ENCODE measurements at regions not wholly inside any gene's neighbourhood (a gene's known extent, or its start where the extent isn't known, plus 50 kb on each side); places are given as distances from the start of the nearest gene placed in this dataset.
"Not testable (repeated sequence)": the region's sequence is repeated elsewhere in the genome, so short reads cannot be mapped to it uniquely, and the experiment has no call there.

- no peak for TF ChIP-seq ZNF462 (CRISPR knock-in tag; IDR thresholded peaks at IDR 0.05)
- TF ChIP-seq, protein P1, sequence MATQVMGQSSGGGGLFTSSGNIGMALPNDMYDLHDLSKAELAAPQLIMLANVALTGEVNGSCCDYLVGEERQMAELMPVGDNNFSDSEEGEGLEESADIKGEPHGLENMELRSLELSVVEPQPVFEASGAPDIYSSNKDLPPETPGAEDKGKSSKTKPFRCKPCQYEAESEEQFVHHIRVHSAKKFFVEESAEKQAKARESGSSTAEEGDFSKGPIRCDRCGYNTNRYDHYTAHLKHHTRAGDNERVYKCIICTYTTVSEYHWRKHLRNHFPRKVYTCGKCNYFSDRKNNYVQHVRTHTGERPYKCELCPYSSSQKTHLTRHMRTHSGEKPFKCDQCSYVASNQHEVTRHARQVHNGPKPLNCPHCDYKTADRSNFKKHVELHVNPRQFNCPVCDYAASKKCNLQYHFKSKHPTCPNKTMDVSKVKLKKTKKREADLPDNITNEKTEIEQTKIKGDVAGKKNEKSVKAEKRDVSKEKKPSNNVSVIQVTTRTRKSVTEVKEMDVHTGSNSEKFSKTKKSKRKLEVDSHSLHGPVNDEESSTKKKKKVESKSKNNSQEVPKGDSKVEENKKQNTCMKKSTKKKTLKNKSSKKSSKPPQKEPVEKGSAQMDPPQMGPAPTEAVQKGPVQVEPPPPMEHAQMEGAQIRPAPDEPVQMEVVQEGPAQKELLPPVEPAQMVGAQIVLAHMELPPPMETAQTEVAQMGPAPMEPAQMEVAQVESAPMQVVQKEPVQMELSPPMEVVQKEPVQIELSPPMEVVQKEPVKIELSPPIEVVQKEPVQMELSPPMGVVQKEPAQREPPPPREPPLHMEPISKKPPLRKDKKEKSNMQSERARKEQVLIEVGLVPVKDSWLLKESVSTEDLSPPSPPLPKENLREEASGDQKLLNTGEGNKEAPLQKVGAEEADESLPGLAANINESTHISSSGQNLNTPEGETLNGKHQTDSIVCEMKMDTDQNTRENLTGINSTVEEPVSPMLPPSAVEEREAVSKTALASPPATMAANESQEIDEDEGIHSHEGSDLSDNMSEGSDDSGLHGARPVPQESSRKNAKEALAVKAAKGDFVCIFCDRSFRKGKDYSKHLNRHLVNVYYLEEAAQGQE (IDR thresholded peaks at IDR 0.05; ENCODE audit: unreplicated experiment): no peak
These were observed 61.4 kb upstream of the ENPEP start (continued) for GRCh38 chr4:110414561-110414920.

DNA sequence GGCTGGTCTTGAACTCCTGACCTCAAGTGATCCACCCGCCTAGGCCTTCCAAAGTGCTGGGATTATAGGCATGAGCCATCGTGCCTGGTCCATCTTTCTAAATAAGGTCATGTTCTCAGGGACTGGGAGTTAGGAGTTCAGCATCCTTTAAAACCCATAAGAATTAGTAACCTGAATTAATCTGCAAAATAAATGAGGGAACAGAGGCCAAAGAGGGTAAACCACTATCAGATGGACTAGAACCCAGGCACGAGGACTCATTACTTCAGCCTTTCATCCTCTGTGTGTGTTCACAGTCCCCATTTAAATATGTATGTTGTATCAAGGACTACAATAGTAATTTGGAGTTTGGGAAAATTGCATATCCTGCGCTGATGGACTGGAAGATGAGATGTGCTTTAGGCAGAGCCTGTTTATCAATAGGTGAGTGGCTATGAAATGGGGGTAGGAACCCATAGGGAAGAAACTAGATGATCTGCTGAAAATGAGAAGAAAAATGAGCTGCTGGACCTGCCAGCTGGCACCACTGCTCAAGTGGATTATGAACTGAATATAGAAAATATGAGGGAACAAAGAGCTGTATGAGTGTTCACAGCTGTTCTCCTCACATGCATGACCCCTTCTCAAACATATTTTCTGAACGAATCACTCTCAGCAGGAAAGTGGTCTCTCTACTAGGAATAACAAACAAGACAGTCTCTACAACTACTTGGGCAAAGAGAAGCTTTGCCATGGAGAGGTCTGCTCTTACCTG is 62.0 kb upstream of the ENPEP start:
- not testable (repeated sequence) for H3K4me3 ChIP-seq; H3K27ac Mint-ChIP-seq; H3K36me3 ChIP-seq (ENCODE audit: insufficient read depth); H3K9me2 ChIP-seq (ENCODE audit: insufficient read depth); DNase-seq (ENCODE audit: low spot score); H3K4me2 ChIP-seq; H2AFZ ChIP-seq; H4K20me1 ChIP-seq (replicated peaks; ENCODE audit: insufficient read depth); H3K27ac ChIP-seq (ENCODE audit: low read depth); ATAC-seq; H3F3A ChIP-seq (replicated peaks; ENCODE audit: low read depth); H3K79me2 ChIP-seq (replicated peaks; ENCODE audit: insufficient read depth); H3K4me3 Mint-ChIP-seq
- Mint-ChIP-seq H3K9me3 (peaks cover 34% of the 10 kb centered on the region; the same call in 2 of the 3 replicates), H3K27me3 (ENCODE audit: insufficient read depth, low read depth, poor library complexity) (peaks cover 36% of the 10 kb centered on the region), H3K36me3 (ENCODE audit: low read depth) (peaks cover 40% of the 10 kb centered on the region), H3K4me1 (peaks cover 28% of the 10 kb centered on the region)
- Histone ChIP-seq H3K27me3 (ENCODE audit: insufficient read depth) (peaks cover 19% of the 10 kb centered on the region), H3K4me1 (ENCODE audit: insufficient read depth) (peaks cover 12% of the 10 kb centered on the region)
